SK-N-SH treated with all-trans-retinoic acid at 6 μM for 48 hours (cell line): ENCODE measurements at regions not wholly inside any gene's neighbourhood (a gene's known extent, or its start where the extent isn't known, plus 50 kb on each side); places are given as distances from the start of the nearest gene placed in this dataset.

Experiments
- ATAC-seq: fragments of 200-7000 bp; cut with Tn5 transposase; 3 replicates; pipeline ENCODE4 v1.9.1; 2020; ENCODE audit warnings: mild to moderate bottlenecking, moderate library complexity
- ARNTL ChIP-seq: fragments of 450-650 bp; formaldehyde crosslinking; IDR thresholded peaks from 2 replicates; pipeline ENCODE4 v1.5.0; 2020; ENCODE audit warnings: low read depth, mild to moderate bottlenecking, moderate library complexity, borderline replicate concordance
- BACH2 ChIP-seq: fragments of 250-450 bp; sonication (Bioruptor Pico); IDR thresholded peaks from 2 replicates; pipeline ENCODE4 v1.9.0; 2021; ENCODE audit warnings: mild to moderate bottlenecking, borderline replicate concordance
- CSDC2 ChIP-seq: fragments of 250-450 bp; sonication (Bioruptor Pico); IDR thresholded peaks from 2 replicates; pipeline ENCODE4 v1.5.0; 2020; ENCODE audit warnings: mild to moderate bottlenecking, moderate library complexity
- GLIS3 ChIP-seq: fragments of 250-450 bp; sonication (Bioruptor Pico); IDR thresholded peaks from 2 replicates; pipeline ENCODE4 v1.5.0; 2020; ENCODE audit warnings: mild to moderate bottlenecking, moderate library complexity
- ISL1 ChIP-seq: fragments of 250-450 bp; sonication (Bioruptor Pico); IDR thresholded peaks from 2 replicates; pipeline ENCODE4 v2.1.2; 2022; ENCODE audit warnings: mild to moderate bottlenecking, moderate library complexity
- RARB ChIP-seq: fragments of 250-450 bp; sonication (Bioruptor Pico); IDR thresholded peaks from 2 replicates; pipeline ENCODE4 v1.8.0; 2021; ENCODE audit warnings: mild to moderate bottlenecking, moderate library complexity
- SNAI2 ChIP-seq: fragments of 250-450 bp; sonication (Bioruptor Pico); IDR thresholded peaks from 2 replicates; pipeline ENCODE4 v1.5.0; 2020; ENCODE audit warnings: mild to moderate bottlenecking, moderate library complexity
- TCF4 ChIP-seq: fragments of 250-450 bp; sonication (Bioruptor Pico); IDR thresholded peaks from 2 replicates; pipeline ENCODE4 v1.8.0; 2021; ENCODE audit warnings: mild to moderate bottlenecking, moderate library complexity, borderline replicate concordance
- TOX ChIP-seq: fragments of 250-450 bp; sonication (Bioruptor Pico); IDR thresholded peaks from 2 replicates; pipeline ENCODE4 v1.8.0; 2021; ENCODE audit warnings: mild to moderate bottlenecking, moderate library complexity, borderline replicate concordance
- ZC3H10 ChIP-seq: fragments of 250-450 bp; sonication (Bioruptor Pico); IDR thresholded peaks from 2 replicates; pipeline ENCODE4 v1.5.1; 2021; ENCODE audit warnings: mild to moderate bottlenecking, moderate library complexity
- ZFP3 ChIP-seq: fragments of 250-450 bp; sonication (Bioruptor Pico); IDR thresholded peaks from 2 replicates; pipeline ENCODE4 v1.5.0; 2020; ENCODE audit warnings: mild to moderate bottlenecking, moderate library complexity
- ZFP30 ChIP-seq: fragments of 450-650 bp; formaldehyde crosslinking; IDR thresholded peaks from 2 replicates; pipeline ENCODE4 v1.5.0; 2022; ENCODE audit warnings: mild to moderate bottlenecking, moderate library complexity
- ZNF565 ChIP-seq: fragments of 450-650 bp; formaldehyde crosslinking; conservative IDR thresholded peaks from 2 replicates; pipeline ENCODE4 v1.5.0; 2020; ENCODE audit warnings: low read depth, mild to moderate bottlenecking, moderate library complexity
- ZNF70 ChIP-seq: fragments of 450-650 bp; formaldehyde crosslinking; IDR thresholded peaks from 2 replicates; pipeline ENCODE4 v1.5.0; 2020; ENCODE audit warnings: mild to moderate bottlenecking, moderate library complexity
- TF ChIP-seq, protein P1 (sequence below): fragments of 250-450 bp; sonication (Bioruptor Pico); IDR thresholded peaks from 2 replicates; pipeline ENCODE4 v1.5.0; 2020; ENCODE audit warnings: mild to moderate bottlenecking, moderate library complexity
- TF ChIP-seq, protein P2 (sequence below): fragments of 250-450 bp; sonication (Bioruptor Pico); IDR thresholded peaks from 2 replicates; pipeline ENCODE4 v1.8.0; 2021; ENCODE audit warnings: low read depth, mild to moderate bottlenecking, moderate library complexity, borderline replicate concordance
- TF ChIP-seq, protein P3 (sequence below): fragments of 250-450 bp; sonication (Bioruptor Pico); IDR thresholded peaks from 2 replicates; pipeline ENCODE4 v1.5.1; 2021; ENCODE audit warnings: mild to moderate bottlenecking, moderate library complexity
- TF ChIP-seq, protein P4 (sequence below): fragments of 250-450 bp; sonication (Bioruptor Pico); IDR thresholded peaks from 2 replicates; pipeline ENCODE4 v1.5.1; 2020; ENCODE audit warnings: low read depth, mild to moderate bottlenecking, moderate library complexity

DNA sequence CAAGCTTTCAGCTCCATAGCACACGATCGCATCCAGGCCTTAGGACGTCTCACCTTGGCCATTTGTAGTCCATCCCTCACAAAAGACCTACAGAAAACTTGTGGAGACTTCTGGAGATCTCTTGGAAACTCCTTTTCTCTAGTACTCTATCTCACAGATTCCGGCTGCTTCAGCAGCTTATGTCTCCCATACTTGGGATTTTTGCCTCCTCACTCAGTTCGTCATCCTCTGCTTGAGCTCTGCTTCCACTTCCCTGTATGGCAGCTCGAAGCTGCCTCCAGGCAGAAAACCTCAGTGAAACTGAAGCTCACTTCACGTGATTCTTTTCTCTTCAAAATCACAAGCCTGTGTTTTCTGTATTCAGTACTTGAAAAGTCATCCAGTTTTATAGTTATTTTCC lies 178.7 kb upstream of the GDF10 start:
- no peak for ATAC-seq
- TF ChIP-seq ISL1 (CRISPR knock-in tag) (no peak), TCF4 (no peak), ZC3H10 (CRISPR knock-in tag) (no peak), CSDC2 (CRISPR knock-in tag) (no peak), ZFP30 (no peak), ZNF565 (no peak), TOX (CRISPR knock-in tag) (no peak), ZNF70 (CRISPR knock-in tag) (no peak), ARNTL (no peak)
- TF ChIP-seq, protein P1, sequence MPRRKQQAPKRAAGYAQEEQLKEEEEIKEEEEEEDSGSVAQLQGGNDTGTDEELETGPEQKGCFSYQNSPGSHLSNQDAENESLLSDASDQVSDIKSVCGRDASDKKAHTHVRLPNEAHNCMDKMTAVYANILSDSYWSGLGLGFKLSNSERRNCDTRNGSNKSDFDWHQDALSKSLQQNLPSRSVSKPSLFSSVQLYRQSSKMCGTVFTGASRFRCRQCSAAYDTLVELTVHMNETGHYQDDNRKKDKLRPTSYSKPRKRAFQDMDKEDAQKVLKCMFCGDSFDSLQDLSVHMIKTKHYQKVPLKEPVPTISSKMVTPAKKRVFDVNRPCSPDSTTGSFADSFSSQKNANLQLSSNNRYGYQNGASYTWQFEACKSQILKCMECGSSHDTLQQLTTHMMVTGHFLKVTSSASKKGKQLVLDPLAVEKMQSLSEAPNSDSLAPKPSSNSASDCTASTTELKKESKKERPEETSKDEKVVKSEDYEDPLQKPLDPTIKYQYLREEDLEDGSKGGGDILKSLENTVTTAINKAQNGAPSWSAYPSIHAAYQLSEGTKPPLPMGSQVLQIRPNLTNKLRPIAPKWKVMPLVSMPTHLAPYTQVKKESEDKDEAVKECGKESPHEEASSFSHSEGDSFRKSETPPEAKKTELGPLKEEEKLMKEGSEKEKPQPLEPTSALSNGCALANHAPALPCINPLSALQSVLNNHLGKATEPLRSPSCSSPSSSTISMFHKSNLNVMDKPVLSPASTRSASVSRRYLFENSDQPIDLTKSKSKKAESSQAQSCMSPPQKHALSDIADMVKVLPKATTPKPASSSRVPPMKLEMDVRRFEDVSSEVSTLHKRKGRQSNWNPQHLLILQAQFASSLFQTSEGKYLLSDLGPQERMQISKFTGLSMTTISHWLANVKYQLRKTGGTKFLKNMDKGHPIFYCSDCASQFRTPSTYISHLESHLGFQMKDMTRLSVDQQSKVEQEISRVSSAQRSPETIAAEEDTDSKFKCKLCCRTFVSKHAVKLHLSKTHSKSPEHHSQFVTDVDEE (CRISPR knock-in tag), result no peak
- TF ChIP-seq, protein P2, sequence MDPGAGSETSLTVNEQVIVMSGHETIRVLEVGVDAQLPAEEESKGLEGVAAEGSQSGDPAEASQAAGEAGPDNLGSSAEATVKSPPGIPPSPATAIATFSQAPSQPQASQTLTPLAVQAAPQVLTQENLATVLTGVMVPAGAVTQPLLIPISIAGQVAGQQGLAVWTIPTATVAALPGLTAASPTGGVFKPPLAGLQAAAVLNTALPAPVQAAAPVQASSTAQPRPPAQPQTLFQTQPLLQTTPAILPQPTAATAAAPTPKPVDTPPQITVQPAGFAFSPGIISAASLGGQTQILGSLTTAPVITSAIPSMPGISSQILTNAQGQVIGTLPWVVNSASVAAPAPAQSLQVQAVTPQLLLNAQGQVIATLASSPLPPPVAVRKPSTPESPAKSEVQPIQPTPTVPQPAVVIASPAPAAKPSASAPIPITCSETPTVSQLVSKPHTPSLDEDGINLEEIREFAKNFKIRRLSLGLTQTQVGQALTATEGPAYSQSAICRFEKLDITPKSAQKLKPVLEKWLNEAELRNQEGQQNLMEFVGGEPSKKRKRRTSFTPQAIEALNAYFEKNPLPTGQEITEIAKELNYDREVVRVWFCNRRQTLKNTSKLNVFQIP, result no peak

DNA sequence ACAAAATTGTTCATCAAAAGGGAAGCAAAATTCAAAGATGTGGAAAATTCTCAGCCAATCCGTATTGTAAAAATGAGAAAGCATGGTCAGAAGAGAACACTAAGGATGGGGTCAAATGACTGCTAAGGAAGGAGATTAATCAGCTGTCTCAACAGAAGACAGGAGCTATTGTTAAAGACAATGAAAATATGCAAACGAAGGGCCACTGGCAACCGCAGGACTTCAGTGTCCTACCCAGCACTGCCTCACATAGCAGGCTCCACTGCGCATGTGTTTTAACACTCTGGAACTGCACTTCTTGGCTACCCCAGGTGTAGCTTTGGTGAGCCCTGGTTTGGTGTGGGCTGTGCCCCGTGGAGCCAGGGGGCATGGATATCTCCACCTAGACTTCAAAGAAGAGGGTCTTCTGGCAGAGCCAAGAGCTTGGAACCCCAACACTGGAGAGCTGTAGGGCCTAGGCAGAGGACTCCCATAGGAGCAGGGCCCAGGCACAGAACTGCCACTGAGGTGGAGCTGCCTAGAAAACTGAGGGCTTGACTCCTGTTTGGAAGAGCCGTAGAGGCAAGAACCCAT lies 176.2 kb upstream of the GDF10 start:
- TF ChIP-seq BACH2 (CRISPR knock-in tag) (no peak), ZC3H10 (CRISPR knock-in tag) (no peak), TOX (CRISPR knock-in tag) (no peak), ZNF565 (no peak), TCF4 (no peak), ARNTL (no peak), SNAI2 (CRISPR knock-in tag) (no peak), GLIS3 (CRISPR knock-in tag) (no peak), ZFP30 (no peak)
- TF ChIP-seq, protein P3, sequence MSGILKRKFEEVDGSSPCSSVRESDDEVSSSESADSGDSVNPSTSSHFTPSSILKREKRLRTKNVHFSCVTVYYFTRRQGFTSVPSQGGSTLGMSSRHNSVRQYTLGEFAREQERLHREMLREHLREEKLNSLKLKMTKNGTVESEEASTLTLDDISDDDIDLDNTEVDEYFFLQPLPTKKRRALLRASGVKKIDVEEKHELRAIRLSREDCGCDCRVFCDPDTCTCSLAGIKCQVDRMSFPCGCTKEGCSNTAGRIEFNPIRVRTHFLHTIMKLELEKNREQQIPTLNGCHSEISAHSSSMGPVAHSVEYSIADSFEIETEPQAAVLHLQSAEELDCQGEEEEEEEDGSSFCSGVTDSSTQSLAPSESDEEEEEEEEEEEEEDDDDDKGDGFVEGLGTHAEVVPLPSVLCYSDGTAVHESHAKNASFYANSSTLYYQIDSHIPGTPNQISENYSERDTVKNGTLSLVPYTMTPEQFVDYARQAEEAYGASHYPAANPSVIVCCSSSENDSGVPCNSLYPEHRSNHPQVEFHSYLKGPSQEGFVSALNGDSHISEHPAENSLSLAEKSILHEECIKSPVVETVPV (CRISPR knock-in tag), result no peak
- TF ChIP-seq, protein P2, result no peak
- TF ChIP-seq, protein P1 (CRISPR knock-in tag), result no peak
- no peak for ATAC-seq

DNA sequence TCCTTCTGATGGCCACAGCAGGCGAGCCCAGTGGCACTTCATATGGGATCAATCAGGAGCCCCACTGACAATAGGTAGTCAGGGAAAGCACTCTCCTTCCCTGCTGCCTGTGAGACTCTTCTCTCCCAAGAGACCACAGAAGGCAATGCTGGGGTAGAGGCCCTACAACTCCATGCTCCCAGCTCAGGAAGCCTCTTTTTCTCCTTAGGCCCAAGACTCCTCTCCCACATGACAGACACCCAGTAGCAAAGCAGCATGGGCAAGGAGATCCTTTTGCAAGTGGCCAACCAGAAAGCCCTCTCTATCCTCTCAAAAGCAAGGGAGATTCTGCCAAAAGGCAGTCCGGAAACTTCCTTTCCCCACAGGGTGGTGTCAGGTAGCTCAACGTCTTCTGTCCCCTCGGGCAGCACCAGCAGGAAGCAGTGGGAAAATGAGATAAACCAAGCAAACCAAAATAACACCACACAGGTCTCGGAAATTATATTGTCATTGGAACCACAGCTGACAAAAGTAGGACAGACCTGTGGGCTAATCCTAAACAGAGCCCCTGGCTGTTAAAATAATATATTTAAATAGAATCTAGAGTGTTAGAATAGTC lies 172.7 kb upstream of the GDF10 start:
- no peak for ATAC-seq
- TF ChIP-seq ZFP30 (no peak), RARB (no peak), TCF4 (no peak), ZFP3 (CRISPR knock-in tag) (no peak), GLIS3 (CRISPR knock-in tag) (no peak), TOX (CRISPR knock-in tag) (no peak), CSDC2 (CRISPR knock-in tag) (no peak), ZNF70 (CRISPR knock-in tag) (no peak), BACH2 (CRISPR knock-in tag) (no peak), ISL1 (CRISPR knock-in tag) (no peak), ZC3H10 (CRISPR knock-in tag) (no peak), ZNF565 (no peak)
- TF ChIP-seq, protein P2, result no peak
- TF ChIP-seq, protein P1 (CRISPR knock-in tag), result no peak
- TF ChIP-seq, protein P4, sequence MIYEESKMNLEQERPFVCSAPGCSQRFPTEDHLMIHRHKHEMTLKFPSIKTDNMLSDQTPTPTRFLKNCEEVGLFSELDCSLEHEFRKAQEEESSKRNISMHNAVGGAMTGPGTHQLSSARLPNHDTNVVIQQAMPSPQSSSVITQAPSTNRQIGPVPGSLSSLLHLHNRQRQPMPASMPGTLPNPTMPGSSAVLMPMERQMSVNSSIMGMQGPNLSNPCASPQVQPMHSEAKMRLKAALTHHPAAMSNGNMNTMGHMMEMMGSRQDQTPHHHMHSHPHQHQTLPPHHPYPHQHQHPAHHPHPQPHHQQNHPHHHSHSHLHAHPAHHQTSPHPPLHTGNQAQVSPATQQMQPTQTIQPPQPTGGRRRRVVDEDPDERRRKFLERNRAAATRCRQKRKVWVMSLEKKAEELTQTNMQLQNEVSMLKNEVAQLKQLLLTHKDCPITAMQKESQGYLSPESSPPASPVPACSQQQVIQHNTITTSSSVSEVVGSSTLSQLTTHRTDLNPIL, result no peak
